ENCODE measurements at regions not wholly inside any gene's neighbourhood (a gene's known extent, or its start where the extent isn't known, plus 50 kb on each side); places are given as distances from the start of the nearest gene placed in this dataset.

DNA sequence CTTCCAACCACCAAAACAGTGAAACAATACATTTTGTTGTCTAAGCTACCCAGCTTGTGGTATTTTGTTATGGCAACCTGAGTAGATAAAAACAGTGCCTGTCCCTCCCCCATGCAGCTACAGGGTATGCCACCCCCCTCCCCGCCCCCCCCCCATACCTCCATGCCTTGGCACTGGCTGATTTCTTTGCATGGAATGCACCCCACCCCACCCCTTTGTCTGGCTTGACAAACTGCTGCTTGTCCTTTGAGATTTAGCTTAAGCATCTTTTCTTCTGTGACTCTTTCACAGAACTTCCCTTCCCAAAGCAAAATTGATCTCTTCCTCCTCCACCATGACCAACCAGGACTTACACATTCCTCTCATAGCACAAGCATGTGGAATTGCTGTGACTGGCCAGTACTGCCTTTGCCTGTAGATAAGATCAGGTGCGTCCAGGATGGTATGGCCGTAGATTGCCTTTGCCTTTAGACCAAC lies 64.6 kb upstream of the ADGRF1 start:
- H2AFZ ChIP-seq (ENCODE audit: low read depth, low read length): no peak overlapping the region
- BruUV-seq (replicated peaks): no TSS peak
- no peaks in the 10 kb centered on the region for H3K9me3 ChIP-seq (replicated peaks; ENCODE audit: control insufficient read depth, insufficient read depth, low read length)
- TF ChIP-seq CTCF (IDR thresholded peaks at IDR 0.05; ENCODE audit: extremely low read depth in 1 of 2, insufficient read depth in 1 of 2, low read depth in 1 of 2, low read length in 2 of 2): no peak
- TF ChIP-seq GATA2 (IDR thresholded peaks at IDR 0.05; ENCODE audit: insufficient read depth, insufficient read length, low read depth, low read length): no peak
- no peak for TF ChIP-seq EZH2 (IDR thresholded peaks at IDR 0.05; ENCODE audit: borderline replicate concordance, low read depth, low read length, severe bottlenecking)
- no peak for TF ChIP-seq MYC (IDR thresholded peaks at IDR 0.05; ENCODE audit: low read depth, low read length)
- TF ChIP-seq, protein P1, sequence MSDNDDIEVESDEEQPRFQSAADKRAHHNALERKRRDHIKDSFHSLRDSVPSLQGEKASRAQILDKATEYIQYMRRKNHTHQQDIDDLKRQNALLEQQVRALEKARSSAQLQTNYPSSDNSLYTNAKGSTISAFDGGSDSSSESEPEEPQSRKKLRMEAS (IDR thresholded peaks at IDR 0.05; ENCODE audit: insufficient read depth, insufficient read length): no peak
- no peak for TF ChIP-seq POLR2AphosphoS5 (IDR thresholded peaks at IDR 0.05; ENCODE audit: insufficient read depth, low read depth, low read length)
- TF ChIP-seq POLR2A (IDR thresholded peaks at IDR 0.05; ENCODE audit: low read depth, low read length): no peak
- TF ChIP-seq JUN (IDR thresholded peaks at IDR 0.05; ENCODE audit: borderline replicate concordance, insufficient read depth, insufficient read length, low read depth): no peak
- TF ChIP-seq FOS (IDR thresholded peaks at IDR 0.05; ENCODE audit: borderline replicate concordance, insufficient read depth, low read length): no peak
- no peak for DNase-seq (ENCODE audit: low read depth, low spot score)
- H3K9me1 ChIP-seq (replicated peaks; ENCODE audit: control insufficient read depth, extremely low read depth, insufficient read depth, low read length): no peaks in the 10 kb centered on the region
- POLR2A ChIA-PET: interaction anchor here (0.6 kb wide), 2 partner anchors 10 to 91 kb away, joined by 3 read pairs; no protein-coding TSS in a partner anchor
- no peaks in the 10 kb centered on the region for H4K20me1 ChIP-seq (replicated peaks; ENCODE audit: control insufficient read depth, extremely low read depth, insufficient read depth, low read length)
- H3K9ac ChIP-seq (replicated peaks; ENCODE audit: extremely low read depth, insufficient read depth, low read length): no peak overlapping the region
- H3K36me3 ChIP-seq (ENCODE audit: control insufficient read depth in 2 of 2, extremely low read depth in 1 of 2, insufficient read depth in 2 of 2, low read length in 2 of 2): no peaks in the 10 kb centered on the region
- dilution Hi-C loops (cut with MboI; ENCODE audit: extremely low pct_ligation_motif_present, low sequenced_read_pairs) (no loop called here), intact Hi-C loops (cut with micrococcal nuclease) (no loop called here)
- H3K79me2 ChIP-seq (ENCODE audit: control insufficient read depth, insufficient read depth, low read length): no peaks in the 10 kb centered on the region
- peaks cover 0 to 9% of the 10 kb centered on the region in 2 experiments for H3K27me3 ChIP-seq (ENCODE audit: control insufficient read depth in 2 of 2, insufficient read depth in 2 of 2, low read length in 2 of 2)
- no peak overlapping the region for H3K4me2 ChIP-seq (ENCODE audit: insufficient read depth, low read length)
- no peaks in the 10 kb centered on the region for H3K4me1 ChIP-seq (ENCODE audit: control insufficient read depth, extremely low read depth, insufficient read depth, low read length)
- no peak overlapping the region for H3K27ac ChIP-seq (ENCODE audit: insufficient read depth, low read depth, low read length)
- FAIRE-seq: no peak
- H3K4me3 ChIP-seq (replicated peaks in 1 of 3; ENCODE audit: insufficient read depth in 1 of 3, low read depth in 1 of 3, low read length in 3 of 3): no peak overlapping the region
- CTCF ChIA-PET: interaction anchor here (1.2 to 2.0 kb wide), 3 partner anchors 10 to 13 kb away, joined by 4 to 7 read pairs (median 4); no protein-coding TSS in a partner anchor
